Adipocyte (in vitro differentiated cells): ENCODE measurements at regions not wholly inside any gene's neighbourhood (a gene's known extent, or its start where the extent isn't known, plus 50 kb on each side); places are given as distances from the start of the nearest gene placed in this dataset.
A peak's percentile ranks its signal among the peaks of the same experiment; 100 is the strongest.

Source experiments
- DNase-seq: peaks from one replicate; pipeline ENCODE4 v3.0.0-alpha.2; 2015; ENCODE audit warnings: low read depth
- H3K27me3 ChIP-seq: replicated peaks from 2 replicates; pipeline ENCODE4 v1.7.0; 2013; ENCODE audit warnings: mild to moderate bottlenecking, low read length, moderate library complexity; ENCODE audit not compliant: control insufficient read depth, insufficient read depth
- H3K36me3 ChIP-seq: 2 replicates; pipeline ENCODE4 v1.7.0; 2013; ENCODE audit warnings: low read length, mild to moderate bottlenecking, moderate library complexity; ENCODE audit not compliant: control insufficient read depth, insufficient read depth, severe bottlenecking
- H3K4me1 ChIP-seq: 2 replicates; pipeline ENCODE4 v1.7.0; 2013; ENCODE audit warnings: mild to moderate bottlenecking, low read length, moderate library complexity; ENCODE audit not compliant: control insufficient read depth, insufficient read depth
- H3K4me3 ChIP-seq: 2 replicates; pipeline ENCODE4 v1.7.0; 2013; ENCODE audit warnings: mild to moderate bottlenecking, low read length, moderate library complexity
- H3K9ac ChIP-seq: 2 replicates; pipeline ENCODE4 v1.7.0; 2013; ENCODE audit warnings: mild to moderate bottlenecking, low read length, moderate library complexity
- H3K9me3 ChIP-seq: 2 replicates; pipeline ENCODE4 v1.7.0; 2013; ENCODE audit warnings: mild to moderate bottlenecking, low read length, moderate library complexity; ENCODE audit not compliant: control insufficient read depth

DNA sequence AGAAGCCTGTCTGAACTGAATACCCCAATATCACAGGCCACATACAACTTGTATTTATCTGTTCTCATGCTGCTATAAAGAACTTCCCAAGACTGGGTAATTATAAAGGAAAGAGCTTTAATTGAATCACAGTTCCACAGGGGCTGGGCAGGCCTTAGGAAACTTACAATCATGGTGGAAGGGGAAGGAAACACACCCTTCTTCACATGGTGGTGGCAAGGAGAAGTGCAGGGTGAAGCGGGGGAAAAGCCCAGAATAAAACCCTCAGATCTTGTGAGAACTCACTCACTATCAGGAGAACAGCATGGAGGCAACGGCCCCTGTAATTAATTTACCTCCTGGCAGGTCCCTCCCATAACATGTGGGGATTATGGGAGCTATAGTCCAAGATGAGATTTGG lies 50.3 kb upstream of the FNDC1 start:
- no peaks in the 10 kb centered on the region for H3K36me3 ChIP-seq

DNA sequence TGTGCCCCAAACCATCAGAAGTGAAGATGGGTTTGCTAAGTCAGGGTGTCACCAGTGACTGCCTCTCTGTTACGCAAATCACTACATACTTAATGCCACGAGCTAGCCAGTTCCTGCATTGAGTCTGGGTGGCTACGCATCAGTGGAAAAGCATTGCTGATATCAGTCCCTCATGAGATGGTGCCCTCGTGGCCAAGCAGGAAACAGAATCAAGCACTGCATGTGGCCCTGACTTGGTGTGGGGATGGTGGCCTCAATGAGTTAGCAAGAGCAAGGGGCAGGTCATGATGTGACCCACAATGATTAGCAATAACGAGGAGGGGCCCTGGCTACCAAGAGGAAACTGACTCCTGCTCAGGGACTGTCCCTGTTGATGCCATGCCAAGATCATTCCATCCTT lies 51.6 kb upstream of the FNDC1 start:
- Histone ChIP-seq H3K27me3 (peaks cover 7% of the 10 kb centered on the region), H3K36me3 (no peaks in the 10 kb centered on the region), H3K9me3 (no peaks in the 10 kb centered on the region), H3K4me3 (peak overlapping the region; percentile 33), H3K9ac (no peak overlapping the region), H3K4me1 (peaks cover 17% of the 10 kb centered on the region)
- DNase-seq, result no peak

More for the DNA sequence above, 50.3 kb upstream of the FNDC1 start:
- no peak overlapping the region for H3K4me3 ChIP-seq
- H3K9ac ChIP-seq, result no peak overlapping the region
- peaks cover 7% of the 10 kb centered on the region for H3K27me3 ChIP-seq
- DNase-seq, result no peak
- peaks cover 17% of the 10 kb centered on the region for H3K4me1 ChIP-seq
- H3K9me3 ChIP-seq, result no peaks in the 10 kb centered on the region

DNA sequence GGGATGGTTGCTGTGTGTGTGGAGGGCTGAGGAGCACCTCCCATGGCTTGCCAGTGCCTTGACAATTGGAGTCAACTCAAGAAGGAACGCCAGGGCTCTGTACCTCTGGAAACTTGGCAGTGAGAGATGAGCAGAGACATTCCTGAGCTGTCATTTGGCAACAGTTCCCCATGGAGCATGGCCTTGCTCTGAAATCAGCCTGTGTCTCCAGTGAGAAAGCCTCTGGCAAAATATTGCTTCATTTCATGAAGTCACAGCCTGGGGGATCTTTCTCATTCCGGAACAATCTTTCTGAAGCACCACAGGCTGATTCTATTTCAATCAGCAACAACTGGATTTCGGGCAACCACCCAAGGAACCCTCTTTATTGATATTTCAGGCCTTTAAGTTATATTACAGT lies 52.2 kb upstream of the FNDC1 start:
- DNase-seq, result peak; percentile 72
- Histone ChIP-seq H3K4me1 (peaks cover 17% of the 10 kb centered on the region), H3K9me3 (no peaks in the 10 kb centered on the region), H3K4me3 (peak overlapping the region; percentile 33), H3K9ac (no peak overlapping the region), H3K27me3 (peaks cover 7% of the 10 kb centered on the region), H3K36me3 (no peaks in the 10 kb centered on the region)

DNA sequence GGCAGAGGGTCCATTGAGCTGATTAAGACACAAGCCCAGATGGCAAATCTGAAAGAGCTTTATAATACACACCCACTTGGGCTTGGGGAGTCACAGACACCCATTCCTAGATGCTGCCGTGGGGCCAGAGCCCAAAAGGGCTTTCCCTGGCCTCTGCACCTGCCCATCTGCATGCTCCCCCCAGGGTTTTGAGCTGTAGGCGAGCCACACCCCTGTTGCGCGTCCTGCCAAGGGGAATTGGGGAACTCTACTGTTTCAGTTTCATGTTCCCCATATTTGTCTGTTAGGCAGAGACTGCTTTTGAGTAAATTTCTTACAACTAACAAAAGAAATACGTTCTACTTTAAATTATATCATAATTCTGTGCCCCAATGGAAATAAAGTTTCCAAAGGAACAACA lies 52.9 kb upstream of the FNDC1 start:
- Histone ChIP-seq H3K4me3 (no peak overlapping the region), H3K27me3 (peaks cover 3% of the 10 kb centered on the region), H3K9ac (no peak overlapping the region), H3K9me3 (no peaks in the 10 kb centered on the region), H3K4me1 (peaks cover 17% of the 10 kb centered on the region), H3K36me3 (no peaks in the 10 kb centered on the region)
- DNase-seq, result no peak

DNA sequence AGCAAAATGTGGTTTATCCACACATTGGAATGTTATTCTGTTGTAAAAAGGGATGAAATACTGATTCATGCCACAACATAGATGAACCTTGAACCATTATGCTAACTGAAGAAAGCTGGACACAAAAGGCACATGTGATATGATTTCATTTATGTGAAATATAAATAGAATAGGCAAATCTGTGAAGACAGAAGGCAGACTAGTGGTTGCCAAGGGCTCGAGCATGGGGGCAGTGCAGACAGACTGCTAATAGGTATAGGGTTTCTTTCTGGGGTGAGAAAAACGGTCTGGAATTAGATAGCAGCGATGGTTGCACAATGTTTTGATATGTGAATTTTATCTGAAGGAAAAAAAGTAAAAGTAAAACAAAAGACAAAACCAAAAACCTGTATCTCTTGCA lies 54.6 kb upstream of the FNDC1 start:
- peak; percentile 19 for DNase-seq
- H3K27me3 ChIP-seq, result no peaks in the 10 kb centered on the region
- no peaks in the 10 kb centered on the region for H3K36me3 ChIP-seq
- H3K4me3 ChIP-seq, result no peak overlapping the region
- H3K9ac ChIP-seq, result no peak overlapping the region
- H3K9me3 ChIP-seq, result no peaks in the 10 kb centered on the region
- H3K4me1 ChIP-seq, result peaks cover 20% of the 10 kb centered on the region

DNA sequence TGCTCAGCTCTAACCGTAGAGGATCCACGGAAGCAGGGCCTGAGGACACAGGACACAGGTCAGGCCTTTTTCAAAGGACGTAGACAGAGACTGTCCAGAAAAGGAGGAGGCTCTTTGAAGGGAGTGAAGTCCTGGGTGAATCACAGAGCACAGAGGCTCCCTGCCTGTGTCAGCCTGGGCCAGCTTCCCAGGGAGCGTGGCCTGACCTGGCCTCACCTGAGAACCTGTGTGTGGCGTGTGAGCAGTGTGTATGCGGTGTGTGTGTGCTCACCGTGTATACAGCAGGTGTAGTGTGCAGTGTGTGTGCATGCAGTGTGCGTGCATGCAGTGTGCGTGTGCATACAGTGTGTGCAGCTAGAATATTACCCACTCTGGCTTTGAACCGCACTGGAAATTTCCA lies 56.0 kb upstream of the FNDC1 start:
- Histone ChIP-seq H3K36me3 (no peaks in the 10 kb centered on the region), H3K4me1 (peaks cover 20% of the 10 kb centered on the region), H3K9me3 (no peaks in the 10 kb centered on the region), H3K9ac (no peak overlapping the region), H3K27me3 (peaks cover 3% of the 10 kb centered on the region), H3K4me3 (no peak overlapping the region)
- no peak for DNase-seq

DNA sequence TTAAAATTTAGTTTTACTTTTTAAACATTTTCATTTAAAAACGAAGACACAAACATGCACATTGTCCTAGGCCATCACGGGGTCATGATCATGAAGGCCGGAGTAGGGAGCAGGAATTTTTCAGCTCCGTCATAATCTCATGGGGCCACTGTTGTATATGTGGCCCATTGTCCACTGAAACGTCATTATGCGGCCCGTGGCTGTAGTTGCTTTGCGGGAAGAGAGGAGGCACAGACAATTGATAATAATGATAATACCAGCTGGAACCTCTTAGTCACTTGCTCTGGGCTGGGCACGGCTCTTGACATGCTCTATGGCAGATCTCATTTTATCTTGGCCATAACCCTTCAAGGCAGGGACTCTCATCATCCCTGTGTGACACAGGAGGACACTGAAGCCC lies 56.5 kb upstream of the FNDC1 start:
- H3K27me3 ChIP-seq, result peaks cover 3% of the 10 kb centered on the region
- H3K36me3 ChIP-seq, result no peaks in the 10 kb centered on the region
- no peak overlapping the region for H3K9ac ChIP-seq
- H3K9me3 ChIP-seq, result no peaks in the 10 kb centered on the region
- H3K4me3 ChIP-seq, result no peak overlapping the region
- H3K4me1 ChIP-seq, result peaks cover 15% of the 10 kb centered on the region
- no peak for DNase-seq

DNA sequence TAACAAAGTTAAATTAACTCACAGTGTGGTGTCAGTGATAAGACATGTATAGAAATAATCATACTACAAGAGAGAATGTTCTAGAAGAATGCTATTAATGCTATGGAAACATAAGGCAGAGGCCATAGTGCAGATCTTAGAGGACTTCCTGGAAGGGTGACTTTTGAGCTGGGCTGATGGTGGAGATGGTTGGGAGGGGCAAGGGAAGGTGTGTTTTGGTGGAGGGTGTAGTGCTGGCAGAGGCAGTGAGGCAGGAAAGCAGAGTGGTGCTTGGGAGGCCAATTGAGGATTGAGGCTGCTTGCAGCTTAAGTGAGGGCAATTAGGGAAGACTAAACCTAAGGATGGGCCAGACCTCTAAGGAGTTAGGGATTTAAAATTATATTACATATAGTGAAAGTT lies 58.5 kb upstream of the FNDC1 start:
- H3K9me3 ChIP-seq, result no peaks in the 10 kb centered on the region
- H3K4me3 ChIP-seq, result no peak overlapping the region
- DNase-seq, result no peak
- no peaks in the 10 kb centered on the region for H3K36me3 ChIP-seq
- H3K9ac ChIP-seq, result no peak overlapping the region
- H3K27me3 ChIP-seq, result peaks cover 4% of the 10 kb centered on the region
- peaks cover 3% of the 10 kb centered on the region for H3K4me1 ChIP-seq

DNA sequence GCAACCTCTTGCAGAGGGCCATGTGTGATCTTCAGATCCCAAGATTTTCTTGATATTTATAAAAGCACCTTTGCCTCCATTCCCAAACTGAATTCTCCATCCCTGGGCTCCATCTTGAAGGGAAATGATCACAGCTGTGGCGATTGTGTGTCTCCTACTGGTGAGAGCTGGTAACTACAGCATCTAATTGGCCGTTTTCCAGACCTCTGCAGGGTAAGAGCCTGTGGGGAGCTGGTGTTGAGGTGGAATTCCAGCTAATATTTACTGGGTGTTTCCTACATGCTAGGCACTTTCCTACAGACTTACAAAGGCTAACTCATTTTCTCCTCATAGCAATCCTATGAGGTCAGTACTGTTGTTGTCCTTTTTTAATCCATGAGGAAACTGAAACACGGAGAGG lies 59.2 kb upstream of the FNDC1 start:
- H3K27me3 ChIP-seq, result peaks cover 11% of the 10 kb centered on the region
- DNase-seq, result peak; percentile 52
- no peak overlapping the region for H3K4me3 ChIP-seq
- peaks cover 3% of the 10 kb centered on the region for H3K4me1 ChIP-seq
- no peaks in the 10 kb centered on the region for H3K9me3 ChIP-seq
- no peaks in the 10 kb centered on the region for H3K36me3 ChIP-seq
- H3K9ac ChIP-seq, result no peak overlapping the region

DNA sequence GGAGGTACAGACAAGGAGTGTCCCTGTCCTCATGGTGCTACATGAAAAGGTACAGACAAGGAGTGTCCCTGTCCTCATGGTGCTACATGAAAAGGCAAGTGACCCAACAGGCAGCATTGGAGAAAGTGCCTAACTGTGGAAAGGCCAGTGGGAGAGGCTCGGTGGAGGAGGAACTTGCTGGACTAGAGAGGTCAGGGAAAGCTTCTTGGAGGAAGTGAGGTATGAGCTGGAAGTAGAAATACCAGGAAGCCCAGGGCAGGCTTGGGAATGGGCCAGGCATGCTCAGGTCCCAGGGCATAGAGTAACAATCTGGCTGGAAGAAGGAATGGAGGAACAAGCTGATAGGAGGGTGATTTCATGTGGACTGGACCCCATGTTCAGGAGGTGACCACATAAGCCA lies 59.8 kb upstream of the FNDC1 start:
- Histone ChIP-seq H3K36me3 (no peaks in the 10 kb centered on the region), H3K27me3 (peaks cover 14% of the 10 kb centered on the region), H3K9ac (no peak overlapping the region), H3K4me3 (no peak overlapping the region), H3K9me3 (no peaks in the 10 kb centered on the region), H3K4me1 (peaks cover 3% of the 10 kb centered on the region)
- no peak for DNase-seq

DNA sequence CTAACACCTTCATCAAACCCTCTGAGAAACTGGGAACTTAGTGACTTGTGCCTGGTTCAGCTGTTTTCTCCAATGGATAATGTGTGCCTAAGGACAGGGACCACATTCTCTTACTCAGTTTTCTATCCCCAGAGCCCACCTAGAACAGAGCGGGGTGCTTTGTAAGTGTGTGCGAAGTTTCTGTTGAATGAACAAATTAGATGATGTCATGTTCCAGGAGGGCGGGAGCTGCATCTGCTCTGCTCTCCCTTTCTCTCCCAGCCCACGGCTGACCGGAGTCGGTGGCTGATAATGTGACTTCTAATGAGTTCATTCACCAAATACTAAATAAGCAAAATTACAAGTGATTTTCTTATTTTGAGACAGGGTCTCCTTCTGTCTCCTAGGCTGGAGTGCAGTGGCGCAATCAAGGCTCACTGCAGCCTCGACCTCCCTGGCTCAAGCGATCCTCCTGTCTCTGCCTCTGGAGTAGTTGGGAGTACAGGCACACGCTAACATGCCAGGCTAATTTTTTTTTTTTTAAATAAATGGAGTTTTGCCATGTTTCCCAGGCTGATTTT lies 60.7 kb upstream of the FNDC1 start:
- Histone ChIP-seq H3K27me3 (peaks cover 19% of the 10 kb centered on the region), H3K9ac (no peak overlapping the region)
- DNase-seq, result no peak

More for the DNA sequence above, 60.7 kb upstream of the FNDC1 start:
- H3K9me3 ChIP-seq, result no peaks in the 10 kb centered on the region
- no peaks in the 10 kb centered on the region for H3K36me3 ChIP-seq
- no peak overlapping the region for H3K4me3 ChIP-seq
- H3K4me1 ChIP-seq, result peaks cover 3% of the 10 kb centered on the region
